ENCODE measurements at regions not wholly inside any gene's neighbourhood (a gene's known extent, or its start where the extent isn't known, plus 50 kb on each side); places are given as distances from the start of the nearest gene placed in this dataset.
"Not testable (repeated sequence)": the region's sequence is repeated elsewhere in the genome, so short reads cannot be mapped to it uniquely, and the experiment has no call there.

DNA sequence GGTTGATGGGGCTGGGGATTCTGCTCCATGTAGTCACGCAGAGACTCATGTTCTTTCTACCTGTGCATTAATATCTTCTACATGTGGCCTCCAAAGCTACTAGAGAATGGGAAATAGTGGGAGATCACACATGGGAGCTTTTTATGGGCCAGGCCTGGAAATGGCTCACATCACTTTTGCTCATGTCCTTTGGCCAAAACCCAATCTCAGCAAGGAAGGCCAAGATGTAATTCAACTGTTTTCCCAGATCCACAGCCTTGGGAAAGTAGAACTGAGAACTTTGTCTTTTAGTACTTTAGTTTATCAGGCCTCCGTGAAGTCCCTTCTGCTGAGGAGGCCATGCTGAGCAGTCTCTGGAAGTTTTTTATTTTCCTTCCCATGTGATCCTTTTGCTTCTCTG is 73.2 kb upstream of the SLC4A7 start:
- no peaks in the 10 kb centered on the region for H3K27me3 ChIP-seq (replicated peaks)
- TF ChIP-seq, protein P1, sequence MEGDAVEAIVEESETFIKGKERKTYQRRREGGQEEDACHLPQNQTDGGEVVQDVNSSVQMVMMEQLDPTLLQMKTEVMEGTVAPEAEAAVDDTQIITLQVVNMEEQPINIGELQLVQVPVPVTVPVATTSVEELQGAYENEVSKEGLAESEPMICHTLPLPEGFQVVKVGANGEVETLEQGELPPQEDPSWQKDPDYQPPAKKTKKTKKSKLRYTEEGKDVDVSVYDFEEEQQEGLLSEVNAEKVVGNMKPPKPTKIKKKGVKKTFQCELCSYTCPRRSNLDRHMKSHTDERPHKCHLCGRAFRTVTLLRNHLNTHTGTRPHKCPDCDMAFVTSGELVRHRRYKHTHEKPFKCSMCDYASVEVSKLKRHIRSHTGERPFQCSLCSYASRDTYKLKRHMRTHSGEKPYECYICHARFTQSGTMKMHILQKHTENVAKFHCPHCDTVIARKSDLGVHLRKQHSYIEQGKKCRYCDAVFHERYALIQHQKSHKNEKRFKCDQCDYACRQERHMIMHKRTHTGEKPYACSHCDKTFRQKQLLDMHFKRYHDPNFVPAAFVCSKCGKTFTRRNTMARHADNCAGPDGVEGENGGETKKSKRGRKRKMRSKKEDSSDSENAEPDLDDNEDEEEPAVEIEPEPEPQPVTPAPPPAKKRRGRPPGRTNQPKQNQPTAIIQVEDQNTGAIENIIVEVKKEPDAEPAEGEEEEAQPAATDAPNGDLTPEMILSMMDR (IDR thresholded peaks at IDR 0.05; ENCODE audit: low read depth, low read length, missing control alignments): no peak
- no peaks in the 10 kb centered on the region for H3K36me3 ChIP-seq (replicated peaks)
- no peak overlapping the region for H3K27ac ChIP-seq
- DNase-seq: no peak
- H3K4me3 ChIP-seq (ENCODE audit: low read depth, low read length): no peak overlapping the region
- in situ Hi-C loops (cut with HindIII; ENCODE audit: low pct_ligation_motif_present, low sequenced_read_pairs): no loop called here

DNA sequence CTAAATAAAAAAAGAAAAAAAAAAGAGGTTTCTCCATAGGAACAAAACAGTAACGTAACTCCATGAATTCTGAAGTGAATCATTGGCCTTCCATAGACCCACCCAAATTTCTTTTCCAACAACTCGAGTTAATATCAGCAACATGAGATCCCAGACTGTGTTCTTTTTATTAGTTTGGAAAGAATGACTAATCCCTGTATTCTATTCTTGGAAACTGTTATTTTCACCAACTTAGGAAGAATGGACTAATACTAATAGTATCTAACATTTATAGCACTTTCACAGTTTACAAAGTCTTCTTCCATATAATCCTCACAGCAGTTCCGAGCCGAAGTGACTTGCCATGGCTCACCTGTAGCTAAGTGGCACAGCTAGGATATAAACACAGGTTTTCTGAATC is 72.7 kb upstream of the SLC4A7 start:
- TF ChIP-seq, protein P1 (IDR thresholded peaks at IDR 0.05; ENCODE audit: low read depth, low read length, missing control alignments): no peak
- Histone ChIP-seq H3K27me3 (replicated peaks) (no peaks in the 10 kb centered on the region), H3K36me3 (replicated peaks) (no peaks in the 10 kb centered on the region), H3K27ac (no peak overlapping the region), H3K4me3 (ENCODE audit: low read depth, low read length) (no peak overlapping the region)
- DNase-seq: no peak
- in situ Hi-C loops (cut with HindIII; ENCODE audit: low pct_ligation_motif_present, low sequenced_read_pairs): no loop called here

DNA sequence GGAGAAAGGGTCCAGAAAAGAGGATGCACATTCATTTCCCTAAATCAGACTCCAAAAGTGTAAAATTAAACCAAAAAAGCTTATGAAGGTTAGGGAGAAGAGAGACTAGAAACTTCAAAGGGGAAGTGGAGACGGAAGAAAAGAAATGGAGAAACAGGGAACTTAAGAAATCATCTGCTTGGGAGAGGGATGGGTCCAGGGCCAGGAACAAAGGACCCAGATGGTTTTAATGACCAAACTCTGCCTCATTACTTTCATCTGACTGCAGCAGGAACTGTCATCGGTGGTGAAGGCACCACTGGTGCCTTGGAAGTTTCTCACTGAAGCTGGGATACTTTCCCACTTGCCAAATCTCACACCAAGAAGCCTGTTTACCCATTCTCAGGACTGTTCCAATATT is 70.5 kb upstream of the SLC4A7 start:
- no peak overlapping the region for H3K27ac ChIP-seq
- H3K36me3 ChIP-seq (replicated peaks): no peaks in the 10 kb centered on the region
- TF ChIP-seq, protein P1 (IDR thresholded peaks at IDR 0.05; ENCODE audit: low read depth, low read length, missing control alignments): no peak
- in situ Hi-C loops (cut with HindIII; ENCODE audit: low pct_ligation_motif_present, low sequenced_read_pairs): no loop called here
- H3K27me3 ChIP-seq (replicated peaks): no peaks in the 10 kb centered on the region
- H3K4me3 ChIP-seq (ENCODE audit: low read depth, low read length): no peak overlapping the region
- no peak for DNase-seq

DNA sequence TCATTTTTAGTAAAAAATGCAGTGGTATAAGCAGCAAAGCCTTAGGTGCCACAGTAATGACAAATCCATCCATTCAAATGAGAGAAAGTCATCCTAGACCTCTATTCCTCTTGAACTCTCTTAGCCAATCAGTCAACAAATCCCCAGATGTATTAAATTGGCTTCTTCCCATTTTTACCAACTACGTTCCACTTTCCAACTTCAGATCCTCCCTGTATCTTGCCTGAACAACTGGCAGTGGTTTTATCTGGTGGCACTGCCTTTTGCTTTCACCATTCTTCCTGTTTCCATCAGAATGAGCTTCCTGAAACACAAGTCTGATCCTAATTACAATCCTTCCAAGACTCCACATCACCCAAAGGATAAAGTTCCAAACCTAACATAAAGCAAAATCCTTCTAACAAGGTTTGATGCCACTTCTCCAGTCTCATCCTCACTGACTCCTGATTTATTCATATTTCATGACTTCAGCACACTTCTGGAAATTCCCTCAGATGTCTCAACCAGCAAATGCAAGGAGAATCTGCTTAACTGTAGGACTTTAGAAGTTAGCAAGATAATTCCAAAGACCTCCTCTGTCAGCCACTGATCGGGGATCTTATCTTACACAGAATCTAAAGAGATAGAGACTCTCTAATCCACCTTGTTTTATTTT is 69.8 kb upstream of the SLC4A7 start:
- no peak overlapping the region for H3K27ac ChIP-seq
- DNase-seq: no peak
- TF ChIP-seq, protein P1 (IDR thresholded peaks at IDR 0.05; ENCODE audit: low read depth, low read length, missing control alignments): no peak
- H3K27me3 ChIP-seq (replicated peaks): no peaks in the 10 kb centered on the region
- no peaks in the 10 kb centered on the region for H3K36me3 ChIP-seq (replicated peaks)
- no peak overlapping the region for H3K4me3 ChIP-seq (ENCODE audit: low read depth, low read length)
- in situ Hi-C loops (cut with HindIII; ENCODE audit: low pct_ligation_motif_present, low sequenced_read_pairs): no loop called here

DNA sequence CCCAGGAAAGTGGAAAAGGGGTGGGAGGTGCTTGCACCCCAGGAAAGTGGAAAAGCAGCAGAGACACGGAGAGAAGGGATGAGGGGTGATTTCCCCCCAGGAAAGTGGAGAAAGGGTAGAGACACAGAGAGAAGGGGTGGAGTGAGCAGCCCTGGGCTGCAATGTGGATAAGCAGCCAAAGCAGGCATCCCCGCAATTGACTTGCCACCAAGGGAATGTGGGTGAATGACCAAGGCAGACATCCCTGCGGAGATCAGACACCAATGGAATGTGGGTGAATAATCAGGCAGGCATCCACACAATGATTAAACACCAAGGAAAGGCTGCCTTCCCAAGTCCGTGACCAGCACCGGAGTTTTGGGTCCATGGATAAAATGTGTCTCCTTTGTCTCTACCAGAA is 68.5 kb upstream of the SLC4A7 start:
- H3K4me3 ChIP-seq (ENCODE audit: low read depth, low read length); H3K36me3 ChIP-seq (replicated peaks); in situ Hi-C loops (cut with HindIII; ENCODE audit: low pct_ligation_motif_present, low sequenced_read_pairs); H3K27me3 ChIP-seq (replicated peaks): not testable (repeated sequence)
- peak; percentile 87 for DNase-seq
- peak overlapping the region; percentile 67 for H3K27ac ChIP-seq

DNA sequence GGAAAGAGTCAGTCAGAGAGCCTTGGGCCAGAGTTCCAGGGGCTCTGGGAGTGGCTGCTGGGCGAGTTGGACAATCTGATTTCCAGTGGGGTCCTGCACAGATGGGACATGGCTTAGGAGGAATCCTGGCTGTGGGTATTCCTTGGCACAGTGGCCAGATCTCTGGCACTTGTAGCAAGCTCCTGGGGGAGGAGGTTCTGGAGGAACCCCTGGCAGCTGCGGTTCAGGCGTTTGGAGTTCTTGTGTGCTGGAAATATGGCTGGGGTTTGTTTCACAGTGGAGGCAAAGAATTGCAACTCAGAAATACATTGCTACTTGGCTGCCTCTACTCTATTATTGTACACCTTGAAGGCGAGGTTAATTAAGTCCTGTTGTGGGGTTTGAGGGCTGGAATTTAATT is 67.2 kb upstream of the SLC4A7 start:
- H3K4me3 ChIP-seq (ENCODE audit: low read depth, low read length); H3K27me3 ChIP-seq (replicated peaks); H3K36me3 ChIP-seq (replicated peaks); in situ Hi-C loops (cut with HindIII; ENCODE audit: low pct_ligation_motif_present, low sequenced_read_pairs); H3K27ac ChIP-seq; DNase-seq: not testable (repeated sequence)

DNA sequence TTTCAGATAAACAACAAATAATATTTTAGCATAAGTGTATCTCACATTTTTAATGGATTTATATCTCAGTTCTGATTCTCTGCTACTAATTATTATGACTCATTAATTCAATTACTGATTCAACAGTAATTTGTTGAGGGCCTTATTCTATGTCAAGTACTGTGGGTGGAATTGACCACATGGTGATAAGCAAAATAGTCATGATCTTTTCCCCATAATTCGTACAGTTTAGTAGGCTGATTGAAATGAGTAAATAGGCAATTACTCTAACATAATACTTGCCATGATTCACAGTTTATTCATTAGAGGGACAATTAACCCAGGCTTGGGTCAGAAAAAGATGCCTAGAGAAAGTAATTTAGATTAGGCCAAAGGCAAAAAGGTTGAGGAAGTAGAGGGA is 60.9 kb upstream of the SLC4A7 start:
- in situ Hi-C loops (cut with HindIII; ENCODE audit: low pct_ligation_motif_present, low sequenced_read_pairs): no loop called here
- H3K27me3 ChIP-seq (replicated peaks): no peaks in the 10 kb centered on the region
- TF ChIP-seq, protein P1 (IDR thresholded peaks at IDR 0.05; ENCODE audit: low read depth, low read length, missing control alignments): no peak
- no peak overlapping the region for H3K4me3 ChIP-seq (ENCODE audit: low read depth, low read length)
- H3K36me3 ChIP-seq (replicated peaks): no peaks in the 10 kb centered on the region
- peak overlapping the region; percentile 38 for H3K27ac ChIP-seq
- no peak for DNase-seq
